ENCODE measurements at regions not wholly inside any gene's neighbourhood (a gene's known extent, or its start where the extent isn't known, plus 50 kb on each side); places are given as distances from the start of the nearest gene placed in this dataset.

- no peak for TF ChIP-seq CTCF (IDR thresholded peaks at IDR 0.05)
- 96% methylated on average over 25 of the region's 25 CpGs for WGBS (ENCODE audit: insufficient coverage)
- Mint-ChIP-seq H3K27ac (no peak overlapping the region), H3K27me3 (ENCODE audit: low read depth in 2 of 2) (peaks cover 6 to 19% of the 10 kb centered on the region in 2 donors), H3K4me3 (no peak overlapping the region), H3K36me3 (peaks cover 15% of the 10 kb centered on the region), H3K9me3 (peaks cover 4 to 10% of the 10 kb centered on the region in 2 donors), H3K4me1 (no peaks in the 10 kb centered on the region)
- no peaks in the 10 kb centered on the region for H3K36me3 ChIP-seq (ENCODE audit: control insufficient read depth, insufficient read depth, low read length)
- ATAC-seq (no peak), DNase-seq (peak in 1 of 2 donors; percentile 2)
- H3K9me3 ChIP-seq (ENCODE audit: control insufficient read depth, insufficient read depth, low read length), result peaks cover 3% of the 10 kb centered on the region
- H3K27me3 ChIP-seq (ENCODE audit: control insufficient read depth, insufficient read depth, low read length), result no peaks in the 10 kb centered on the region
- intact Hi-C loops (cut with micrococcal nuclease), result no loop called here
- no peaks in the 10 kb centered on the region for H3K4me1 ChIP-seq (ENCODE audit: control insufficient read depth, insufficient read depth, low read length)
- H3K4me3 ChIP-seq (ENCODE audit: low read length), result no peak overlapping the region
- H3K27ac ChIP-seq (ENCODE audit: low read length), result no peak overlapping the region
Measured at GRCh38 chr7:391961-392524, 102.1 kb downstream of the FOXL3 start.

- peaks cover 8 to 21% of the 10 kb centered on the region in 2 donors for H3K27me3 Mint-ChIP-seq (ENCODE audit: low read depth in 2 of 2)
- H3K27ac ChIP-seq (ENCODE audit: low read length), result no peak overlapping the region
- DNase-seq (no peak), ATAC-seq (no peak)
- no peak overlapping the region for H3K4me3 ChIP-seq (ENCODE audit: low read length)
- WGBS (ENCODE audit: insufficient coverage), result no CpG with 5 or more reads among the region's 3 CpGs
- H3K36me3 Mint-ChIP-seq, result peaks cover 15% of the 10 kb centered on the region
- H3K9me3 ChIP-seq (ENCODE audit: control insufficient read depth, insufficient read depth, low read length), result peaks cover 9% of the 10 kb centered on the region
- H3K9me3 Mint-ChIP-seq, result peaks cover 4 to 10% of the 10 kb centered on the region in 2 donors
- intact Hi-C loops (cut with micrococcal nuclease), result no loop called here
- no peak overlapping the region for H3K4me3 Mint-ChIP-seq
- H3K27ac Mint-ChIP-seq, result no peak overlapping the region
- no peaks in the 10 kb centered on the region for H3K27me3 ChIP-seq (ENCODE audit: control insufficient read depth, insufficient read depth, low read length)
- no peaks in the 10 kb centered on the region for H3K36me3 ChIP-seq (ENCODE audit: control insufficient read depth, insufficient read depth, low read length)
- TF ChIP-seq CTCF (IDR thresholded peaks at IDR 0.05), result no peak
- H3K4me1 Mint-ChIP-seq, result no peaks in the 10 kb centered on the region
- H3K4me1 ChIP-seq (ENCODE audit: control insufficient read depth, insufficient read depth, low read length), result no peaks in the 10 kb centered on the region
Measured at GRCh38 chr7:392822-393221, 102.9 kb downstream of the FOXL3 start.

GRCh38 chr7:395643-396042 is 105.7 kb downstream of the FOXL3 start:
- Histone ChIP-seq H3K36me3 (ENCODE audit: control insufficient read depth, insufficient read depth, low read length) (no peaks in the 10 kb centered on the region), H3K4me3 (ENCODE audit: low read length) (no peak overlapping the region), H3K4me1 (ENCODE audit: control insufficient read depth, insufficient read depth, low read length) (no peaks in the 10 kb centered on the region), H3K9me3 (ENCODE audit: control insufficient read depth, insufficient read depth, low read length) (peaks cover 14% of the 10 kb centered on the region), H3K27me3 (ENCODE audit: control insufficient read depth, insufficient read depth, low read length) (no peaks in the 10 kb centered on the region), H3K27ac (ENCODE audit: low read length) (no peak overlapping the region)
- peaks cover 8 to 15% of the 10 kb centered on the region in 2 donors for H3K9me3 Mint-ChIP-seq
- no peak overlapping the region for H3K4me3 Mint-ChIP-seq
- H3K27me3 Mint-ChIP-seq (ENCODE audit: low read depth in 2 of 2), result peaks cover 25 to 48% of the 10 kb centered on the region in 2 donors
- no peak overlapping the region for H3K27ac Mint-ChIP-seq
- peaks cover 26% of the 10 kb centered on the region for H3K36me3 Mint-ChIP-seq
- TF ChIP-seq CTCF (IDR thresholded peaks at IDR 0.05), result no peak
- no peaks in the 10 kb centered on the region for H3K4me1 Mint-ChIP-seq
- ATAC-seq, result no peak
- intact Hi-C loops (cut with micrococcal nuclease), result no loop called here
- DNase-seq, result no peak

- no peak overlapping the region for H3K27ac Mint-ChIP-seq
- ATAC-seq (no peak), DNase-seq (no peak)
- intact Hi-C loops (cut with micrococcal nuclease), result no loop called here
- H3K27ac ChIP-seq (ENCODE audit: low read length), result no peak overlapping the region
- H3K4me1 Mint-ChIP-seq, result no peaks in the 10 kb centered on the region
- no peak overlapping the region for H3K4me3 Mint-ChIP-seq
- H3K36me3 Mint-ChIP-seq, result peaks cover 26% of the 10 kb centered on the region
- H3K36me3 ChIP-seq (ENCODE audit: control insufficient read depth, insufficient read depth, low read length), result no peaks in the 10 kb centered on the region
- no peak for TF ChIP-seq CTCF (IDR thresholded peaks at IDR 0.05)
- no peak overlapping the region for H3K4me3 ChIP-seq (ENCODE audit: low read length)
- no peaks in the 10 kb centered on the region for H3K4me1 ChIP-seq (ENCODE audit: control insufficient read depth, insufficient read depth, low read length)
- no peaks in the 10 kb centered on the region for H3K27me3 ChIP-seq (ENCODE audit: control insufficient read depth, insufficient read depth, low read length)
- H3K9me3 Mint-ChIP-seq, result peaks cover 8 to 15% of the 10 kb centered on the region in 2 donors
- peaks cover 14% of the 10 kb centered on the region for H3K9me3 ChIP-seq (ENCODE audit: control insufficient read depth, insufficient read depth, low read length)
- WGBS (ENCODE audit: insufficient coverage), result 92% methylated on average over 2 of the region's 2 CpGs
- H3K27me3 Mint-ChIP-seq (ENCODE audit: low read depth in 2 of 2), result peaks cover 34 to 48% of the 10 kb centered on the region in 2 donors
Measured at GRCh38 chr7:398888-399287, 108.9 kb downstream of the FOXL3 start.

Data from natural killer cell (primary cell).